Nephron (organoid): ENCODE measurements at regions not wholly inside any gene's neighbourhood (a gene's known extent, or its start where the extent isn't known, plus 50 kb on each side); places are given as distances from the start of the nearest gene placed in this dataset.

Experiments used
- H3K27ac Mint-ChIP-seq, 3 experiments: 2 replicates each; pipeline ENCODE4 v1.8.0; 2020; ENCODE audit warnings: mixed read lengths in 3 of 3, mild to moderate bottlenecking in 2 of 3, moderate library complexity in 1 of 3
- H3K27me3 Mint-ChIP-seq: 2 replicates; pipeline ENCODE4 v1.8.0; 2021; ENCODE audit warnings: low read depth, mild to moderate bottlenecking, moderate library complexity, mixed read lengths
- H3K36me3 Mint-ChIP-seq: 2 replicates; pipeline ENCODE4 v1.8.0; 2020; ENCODE audit warnings: low read depth, mixed read lengths
- H3K4me1 Mint-ChIP-seq: 2 replicates; pipeline ENCODE4 v1.8.0; 2020; ENCODE audit warnings: mixed read lengths
- H3K4me3 Mint-ChIP-seq, 3 experiments: 2 replicates each; pipeline ENCODE4 v1.8.0; 2020; ENCODE audit warnings: mild to moderate bottlenecking in 3 of 3, mixed read lengths in 3 of 3, moderate library complexity in 2 of 3
- H3K9me3 Mint-ChIP-seq: 2 replicates; pipeline ENCODE4 v1.8.0; 2020; ENCODE audit warnings: mixed read lengths
- CTCF ChIP-seq, 3 experiments: fragments of 200-600 bp; sonication (generic); IDR thresholded peaks; one replicate each; pipeline ENCODE4 v1.5.0; 2021; ENCODE audit warnings: antibody characterized with exemption in 3 of 3; ENCODE audit not compliant: unreplicated experiment in 3 of 3

- H3K4me1 Mint-ChIP-seq: peaks cover 6% of the 10 kb centered on the region
- peaks cover 6% of the 10 kb centered on the region for H3K9me3 Mint-ChIP-seq
- no peak overlapping the region for H3K4me3 Mint-ChIP-seq
- no peak overlapping the region for H3K27ac Mint-ChIP-seq
- H3K27me3 Mint-ChIP-seq: peaks cover 4% of the 10 kb centered on the region
- H3K36me3 Mint-ChIP-seq: no peaks in the 10 kb centered on the region
- no peak for TF ChIP-seq CTCF (IDR thresholded peaks at IDR 0.05; ENCODE audit: unreplicated experiment in 3 of 3)
These were observed 217.5 kb downstream of the NCK2 start for GRCh38 chr2:105962221-105962620.

- Mint-ChIP-seq H3K27ac (no peak overlapping the region), H3K4me3 (no peak overlapping the region)
- TF ChIP-seq CTCF (IDR thresholded peaks at IDR 0.05; ENCODE audit: unreplicated experiment in 3 of 3): no peak
These were observed 217.0 kb downstream of the NCK2 start for GRCh38 chr2:105961599-105962146.

GRCh38 chr2:105959357-105959756, 214.6 kb downstream of the NCK2 start:
- no peak for TF ChIP-seq CTCF (IDR thresholded peaks at IDR 0.05; ENCODE audit: unreplicated experiment in 3 of 3)
- Mint-ChIP-seq H3K27me3 (peaks cover 10% of the 10 kb centered on the region), H3K4me1 (peaks cover 6% of the 10 kb centered on the region), H3K27ac (no peak overlapping the region), H3K4me3 (no peak overlapping the region), H3K36me3 (no peaks in the 10 kb centered on the region), H3K9me3 (peaks cover 6% of the 10 kb centered on the region)

More at GRCh38 chr2:105961599-105962146, 217.0 kb downstream of the NCK2 start:
- Mint-ChIP-seq H3K4me1 (peaks cover 6% of the 10 kb centered on the region), H3K36me3 (no peaks in the 10 kb centered on the region), H3K9me3 (peaks cover 6% of the 10 kb centered on the region), H3K27me3 (peaks cover 4% of the 10 kb centered on the region)

GRCh38 chr2:105954891-105955290, 210.2 kb downstream of the NCK2 start:
- Mint-ChIP-seq H3K27me3 (peaks cover 27% of the 10 kb centered on the region), H3K27ac (no peak overlapping the region), H3K36me3 (no peaks in the 10 kb centered on the region), H3K4me1 (no peaks in the 10 kb centered on the region), H3K9me3 (peaks cover 6% of the 10 kb centered on the region), H3K4me3 (no peak overlapping the region)
- no peak for TF ChIP-seq CTCF (IDR thresholded peaks at IDR 0.05; ENCODE audit: unreplicated experiment in 3 of 3)

- Mint-ChIP-seq H3K4me3 (no peak overlapping the region), H3K36me3 (no peaks in the 10 kb centered on the region)
These were observed 209.2 kb downstream of the NCK2 start for GRCh38 chr2:105953942-105954341.

More at GRCh38 chr2:105953942-105954341, 209.2 kb downstream of the NCK2 start:
- H3K9me3 Mint-ChIP-seq: peaks cover 6% of the 10 kb centered on the region
- TF ChIP-seq CTCF (IDR thresholded peaks at IDR 0.05; ENCODE audit: unreplicated experiment in 3 of 3): no peak
- H3K27me3 Mint-ChIP-seq: peaks cover 24% of the 10 kb centered on the region
- H3K4me1 Mint-ChIP-seq: no peaks in the 10 kb centered on the region
- H3K27ac Mint-ChIP-seq: no peak overlapping the region
